Endothelial cell of umbilical vein (primary cell): ENCODE measurements at regions not wholly inside any gene's neighbourhood (a gene's known extent, or its start where the extent isn't known, plus 50 kb on each side); places are given as distances from the start of the nearest gene placed in this dataset.

Experiments
- BruUV-seq: library from RNA; stranded (reverse); fragments of 400-500 nt; replicated peaks from 2 replicates; lab custom pipeline; 2021; lab: Mats Ljungman, UMichigan
- CTCF ChIA-PET: fragments of 300-600, 350-600 bp; sonication (Branson Sonifier 250); formaldehyde crosslinking; loops from one replicate; lab custom pipeline; 2021; ENCODE audit warnings: antibody characterized with exemption, inconsistent platforms; lab: Charles Lee
- POLR2A ChIA-PET: fragments of 300-600, 350-600 bp; sonication (Branson Sonifier 250); formaldehyde crosslinking; loops from one replicate; lab custom pipeline; 2021; ENCODE audit warnings: antibody characterized with exemption, inconsistent platforms; lab: Charles Lee
- DNase-seq: peaks from one replicate; pipeline ENCODE4 v3.0.0-alpha.2; 2011; ENCODE audit warnings: low read depth, low spot score
- FAIRE-seq: peaks from 2 replicates; lab custom pipeline; 2011; peaks lifted over from hg19 to GRCh38; lab: Jason Lieb, UNC
- H2AFZ ChIP-seq: 2 replicates; pipeline ENCODE4 v1.6.0; 2012; ENCODE audit warnings: low read depth, low read length, control low read depth, inconsistent platforms
- H3K27ac ChIP-seq: 2 replicates; pipeline ENCODE4 v1.5.1; 2011; ENCODE audit warnings: low read depth, mild to moderate bottlenecking, control low read depth, low read length, moderate library complexity; ENCODE audit not compliant: insufficient read depth
- H3K27me3 ChIP-seq, 2 experiments: 2 replicates each; pipeline versions ENCODE4 v1.6.0 to v1.6.1; 2011; ENCODE audit warnings: low read length in 2 of 2, mixed read lengths in 1 of 2; ENCODE audit not compliant: control insufficient read depth in 2 of 2, insufficient read depth in 2 of 2
- H3K36me3 ChIP-seq, 2 experiments: 2 replicates in 1 of 2; 3 replicates in 1 of 2; pipeline ENCODE4 v1.5.1; 2011; ENCODE audit warnings: low read length in 2 of 2, mild to moderate bottlenecking in 1 of 2, moderate library complexity in 1 of 2; ENCODE audit not compliant: control insufficient read depth in 2 of 2, insufficient read depth in 2 of 2; ENCODE audit errors: extremely low read depth in 1 of 2
- H3K4me1 ChIP-seq: 3 replicates; pipeline ENCODE4 v1.5.1; 2011; ENCODE audit warnings: mild to moderate bottlenecking, low read length; ENCODE audit not compliant: control insufficient read depth, insufficient read depth; ENCODE audit errors: extremely low read depth
- H3K4me2 ChIP-seq: 2 replicates; pipeline ENCODE4 v1.6.1; 2011; ENCODE audit warnings: low read length, control low read depth, mixed read lengths; ENCODE audit not compliant: insufficient read depth
- H3K4me3 ChIP-seq, 3 experiments: fragments of 200-600 bp in 1 of 3; sonication (generic), shearing (Covaris generic) in 1 of 3; replicated peaks in 1 of 3; 2 replicates each; pipeline ENCODE4 v1.5.1; 2011 to 2016; ENCODE audit warnings: control low read depth in 3 of 3, low read length in 3 of 3, mild to moderate bottlenecking in 2 of 3, inconsistent platforms in 1 of 3, low read depth in 1 of 3, moderate library complexity in 1 of 3; ENCODE audit not compliant: insufficient read depth in 1 of 3
- H3K79me2 ChIP-seq: 2 replicates; pipeline ENCODE4 v1.6.0; 2012; ENCODE audit warnings: low read length, inconsistent platforms; ENCODE audit not compliant: control insufficient read depth, insufficient read depth
- H3K9ac ChIP-seq: replicated peaks from 2 replicates; pipeline ENCODE3; 2011; ENCODE audit warnings: low read length, control low read depth; ENCODE audit not compliant: insufficient read depth; ENCODE audit errors: extremely low read depth
- H3K9me1 ChIP-seq: replicated peaks from 3 replicates; pipeline ENCODE4 v1.6.0; 2011; ENCODE audit warnings: mild to moderate bottlenecking, low read length; ENCODE audit not compliant: control insufficient read depth, insufficient read depth; ENCODE audit errors: extremely low read depth
- H3K9me3 ChIP-seq: replicated peaks from 2 replicates; pipeline ENCODE4 v1.5.1; 2012; ENCODE audit warnings: low read length, inconsistent platforms; ENCODE audit not compliant: control insufficient read depth, insufficient read depth
- H4K20me1 ChIP-seq: replicated peaks from 2 replicates; pipeline ENCODE3; 2011; ENCODE audit warnings: mild to moderate bottlenecking, low read length; ENCODE audit not compliant: control insufficient read depth, insufficient read depth; ENCODE audit errors: extremely low read depth
- EZH2 ChIP-seq: IDR thresholded peaks from 2 replicates; pipeline ENCODE4 v1.6.1; 2012; ENCODE audit warnings: borderline replicate concordance, low read depth, mild to moderate bottlenecking, moderate library complexity, low read length, inconsistent platforms; ENCODE audit not compliant: severe bottlenecking
- GATA2 ChIP-seq: IDR thresholded peaks from 2 replicates; pipeline ENCODE4 v1.7.0; 2011; ENCODE audit warnings: low read depth, mild to moderate bottlenecking, moderate library complexity, mixed read lengths, low read length; ENCODE audit not compliant: insufficient read length, insufficient read depth
- JUN ChIP-seq: IDR thresholded peaks from 2 replicates; pipeline ENCODE4 v1.6.1; 2011; ENCODE audit warnings: borderline replicate concordance, low read depth; ENCODE audit not compliant: insufficient read length, insufficient read depth
- dilution Hi-C: fragments of 300-500 bp; cut with MboI; formaldehyde crosslinking; loops from one replicate; pipeline ENCODE4 v1.15.0; 2019; ENCODE audit warnings: low sequenced_read_pairs; ENCODE audit not compliant: extremely low pct_ligation_motif_present
- intact Hi-C: fragments of 100-400 bp; cut with micrococcal nuclease; formaldehyde crosslinking; loops from one replicate; pipeline ENCODE4 v1.10.0; 2022
- TF ChIP-seq, protein P1 (sequence below): IDR thresholded peaks from 2 replicates; pipeline ENCODE4 v1.6.1; 2011; ENCODE audit not compliant: insufficient read depth, insufficient read length
- TF ChIP-seq, protein P2 (sequence below), 2 donors: IDR thresholded peaks; 1 replicate in 1 of 2; 2 replicates in 1 of 2; pipeline ENCODE4 v1.5.1; 2011; ENCODE audit warnings: low read length in 2 of 2, mild to moderate bottlenecking in 2 of 2, moderate library complexity in 2 of 2, control low read depth in 1 of 2, inconsistent platforms in 1 of 2, low read depth in 1 of 2; ENCODE audit not compliant: insufficient read depth in 1 of 2; ENCODE audit errors: extremely low read depth in 1 of 2

DNA sequence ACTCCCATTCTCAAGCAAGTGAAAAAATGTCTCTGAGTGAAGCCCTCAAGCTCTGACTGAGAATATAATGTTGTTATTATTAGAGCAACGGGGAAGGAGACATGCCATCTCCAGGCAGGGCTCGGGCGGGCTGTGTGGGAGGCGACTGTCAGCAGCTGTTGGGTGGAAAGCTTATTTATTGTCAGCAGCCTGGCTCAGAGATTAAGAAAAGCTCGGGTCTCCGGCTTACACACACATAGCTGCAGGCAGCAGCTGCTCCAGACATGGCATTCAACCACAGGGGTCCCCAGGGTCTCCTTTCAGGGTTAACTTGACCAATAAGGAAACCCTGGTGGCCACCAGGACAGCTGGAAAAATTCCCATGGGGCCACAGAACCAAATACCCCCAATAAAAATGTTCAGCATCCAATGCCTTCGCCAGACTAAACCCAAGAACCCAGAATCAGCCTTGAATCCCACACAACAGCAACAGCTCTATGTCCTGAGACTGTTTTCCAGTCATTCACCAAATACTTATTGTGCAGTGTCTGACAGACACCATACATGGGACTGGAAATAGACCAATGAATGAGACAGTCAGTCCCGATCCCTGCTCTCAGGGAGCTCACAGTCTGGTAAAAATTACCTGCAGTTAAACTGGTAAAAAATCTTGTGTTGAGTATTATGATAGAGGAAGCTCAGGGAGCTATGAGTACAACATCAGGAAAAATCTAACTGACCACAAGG, 70.5 kb upstream of the RTN4 start:
- no peaks in the 10 kb centered on the region for H3K9me3 ChIP-seq
- TF ChIP-seq GATA2 (no peak), EZH2 (no peak), JUN (no peak)
- TF ChIP-seq, protein P1, sequence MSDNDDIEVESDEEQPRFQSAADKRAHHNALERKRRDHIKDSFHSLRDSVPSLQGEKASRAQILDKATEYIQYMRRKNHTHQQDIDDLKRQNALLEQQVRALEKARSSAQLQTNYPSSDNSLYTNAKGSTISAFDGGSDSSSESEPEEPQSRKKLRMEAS = no peak
- TF ChIP-seq, protein P2, sequence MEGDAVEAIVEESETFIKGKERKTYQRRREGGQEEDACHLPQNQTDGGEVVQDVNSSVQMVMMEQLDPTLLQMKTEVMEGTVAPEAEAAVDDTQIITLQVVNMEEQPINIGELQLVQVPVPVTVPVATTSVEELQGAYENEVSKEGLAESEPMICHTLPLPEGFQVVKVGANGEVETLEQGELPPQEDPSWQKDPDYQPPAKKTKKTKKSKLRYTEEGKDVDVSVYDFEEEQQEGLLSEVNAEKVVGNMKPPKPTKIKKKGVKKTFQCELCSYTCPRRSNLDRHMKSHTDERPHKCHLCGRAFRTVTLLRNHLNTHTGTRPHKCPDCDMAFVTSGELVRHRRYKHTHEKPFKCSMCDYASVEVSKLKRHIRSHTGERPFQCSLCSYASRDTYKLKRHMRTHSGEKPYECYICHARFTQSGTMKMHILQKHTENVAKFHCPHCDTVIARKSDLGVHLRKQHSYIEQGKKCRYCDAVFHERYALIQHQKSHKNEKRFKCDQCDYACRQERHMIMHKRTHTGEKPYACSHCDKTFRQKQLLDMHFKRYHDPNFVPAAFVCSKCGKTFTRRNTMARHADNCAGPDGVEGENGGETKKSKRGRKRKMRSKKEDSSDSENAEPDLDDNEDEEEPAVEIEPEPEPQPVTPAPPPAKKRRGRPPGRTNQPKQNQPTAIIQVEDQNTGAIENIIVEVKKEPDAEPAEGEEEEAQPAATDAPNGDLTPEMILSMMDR (IDR thresholded peaks at IDR 0.05; ENCODE audit: extremely low read depth in 1 of 2, insufficient read depth in 1 of 2, low read depth in 1 of 2, low read length in 2 of 2) = no peak
- BruUV-seq = no TSS peak
- H3K9ac ChIP-seq = no peak overlapping the region
- intact Hi-C loops (no loop called here), dilution Hi-C loops (no loop called here)
- no peaks in the 10 kb centered on the region for H3K36me3 ChIP-seq
- FAIRE-seq (no peak), DNase-seq (no peak)
- CTCF ChIA-PET = interaction anchor here (0.9 to 1.4 kb wide), 5 partner anchors 8 to 106 kb away, joined by 3 to 5 read pairs (median 3); no protein-coding TSS in a partner anchor
- POLR2A ChIA-PET = no interaction called here
- no peaks in the 10 kb centered on the region for H3K79me2 ChIP-seq
- H3K4me1 ChIP-seq = peaks cover 3% of the 10 kb centered on the region
- no peak overlapping the region for H3K27ac ChIP-seq
- no peaks in the 10 kb centered on the region for H3K27me3 ChIP-seq
- no peak overlapping the region for H2AFZ ChIP-seq
- no peaks in the 10 kb centered on the region for H4K20me1 ChIP-seq
- H3K4me2 ChIP-seq = no peak overlapping the region
- H3K4me3 ChIP-seq = no peak overlapping the region
- no peaks in the 10 kb centered on the region for H3K9me1 ChIP-seq
